HG03565 (cell line): ENCODE measurements at regions not wholly inside any gene's neighbourhood (a gene's known extent, or its start where the extent isn't known, plus 50 kb on each side); places are given as distances from the start of the nearest gene placed in this dataset.

Source experiments
- ATAC-seq: cut with Tn5 transposase; IDR thresholded peaks from one replicate; pipeline ENCODE4 v1.9.1; 2021; ENCODE audit warnings: mild to moderate bottlenecking, moderate library complexity; ENCODE audit not compliant: unreplicated experiment

GRCh38 chr12:124184456-124184855 lies 110.4 kb upstream of the RFLNA start:
- no peak for ATAC-seq

- no peak for ATAC-seq
Measured at GRCh38 chr12:124185971-124186686, 108.8 kb upstream of the RFLNA start.

- no peak for ATAC-seq
Measured at GRCh38 chr12:124188084-124188483, 106.8 kb upstream of the RFLNA start.

GRCh38 chr12:124188561-124189405 lies 106.1 kb upstream of the RFLNA start:
- ATAC-seq, result no peak

GRCh38 chr12:124190312-124191023 lies 104.4 kb upstream of the RFLNA start:
- no peak for ATAC-seq

GRCh38 chr12:124191024-124191359 lies 103.9 kb upstream of the RFLNA start:
- ATAC-seq, result no peak

GRCh38 chr12:124191966-124192365 lies 102.9 kb upstream of the RFLNA start:
- ATAC-seq, result no peak

GRCh38 chr12:124194264-124194892 lies 100.5 kb upstream of the RFLNA start:
- no peak for ATAC-seq

GRCh38 chr12:124194893-124195566 lies 99.9 kb upstream of the RFLNA start:
- no peak for ATAC-seq

GRCh38 chr12:124195567-124195942 lies 99.3 kb upstream of the RFLNA start:
- ATAC-seq, result no peak

GRCh38 chr12:124196236-124196635 lies 98.7 kb upstream of the RFLNA start:
- no peak for ATAC-seq

- no peak for ATAC-seq
Measured at GRCh38 chr12:124201248-124201647, 93.6 kb upstream of the RFLNA start.

- no peak for ATAC-seq
Measured at GRCh38 chr12:124203176-124203575, 91.7 kb upstream of the RFLNA start.

GRCh38 chr12:124205405-124205804 lies 89.5 kb upstream of the RFLNA start:
- ATAC-seq, result no peak

GRCh38 chr12:124207049-124207448 lies 87.8 kb upstream of the RFLNA start:
- ATAC-seq, result no peak

- ATAC-seq, result no peak
Measured at GRCh38 chr12:124207617-124208016, 87.3 kb upstream of the RFLNA start.

GRCh38 chr12:124208489-124208888 lies 86.4 kb upstream of the RFLNA start:
- no peak for ATAC-seq

- ATAC-seq, result no peak
Measured at GRCh38 chr12:124210991-124211577, 83.8 kb upstream of the RFLNA start.

- no peak for ATAC-seq
Measured at GRCh38 chr12:124211753-124212152, 83.1 kb upstream of the RFLNA start.

- no peak for ATAC-seq
Measured at GRCh38 chr12:124213666-124214347, 81.1 kb upstream of the RFLNA start.
